DMS 273 treated with DMSO at 0.1 percent for 48 hours (cell line): ENCODE measurements at regions not wholly inside any gene's neighbourhood (a gene's known extent, or its start where the extent isn't known, plus 50 kb on each side); places are given as distances from the start of the nearest gene placed in this dataset.

Source experiments
- DNase-seq: peaks from one replicate; lab custom pipeline; 2025; lab: John Stamatoyannopoulos, UW

- DNase-seq: no peak
Measured at GRCh38 chr2:172153156-172153555, 50.5 kb upstream of the DLX2 start.

DNA sequence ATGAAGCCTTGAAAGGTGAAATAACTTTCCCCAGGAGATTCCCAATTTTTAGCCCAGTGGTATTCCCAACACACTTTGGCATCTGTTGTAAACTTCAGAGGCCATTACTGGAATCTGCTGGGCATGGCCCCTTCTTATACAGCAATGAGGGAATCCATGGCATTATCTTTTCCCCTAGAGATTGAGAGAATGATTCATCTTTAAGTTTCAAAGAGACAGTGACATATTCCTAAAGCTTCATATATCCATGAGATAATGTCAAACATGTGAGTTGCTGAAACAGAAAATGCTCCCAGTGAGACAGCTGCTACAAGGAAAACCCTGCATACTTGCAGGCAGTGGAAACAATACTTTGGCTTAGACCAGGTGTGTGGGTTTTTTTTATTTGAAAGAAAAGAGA, 51.1 kb upstream of the DLX2 start:
- no peak for DNase-seq

DNA sequence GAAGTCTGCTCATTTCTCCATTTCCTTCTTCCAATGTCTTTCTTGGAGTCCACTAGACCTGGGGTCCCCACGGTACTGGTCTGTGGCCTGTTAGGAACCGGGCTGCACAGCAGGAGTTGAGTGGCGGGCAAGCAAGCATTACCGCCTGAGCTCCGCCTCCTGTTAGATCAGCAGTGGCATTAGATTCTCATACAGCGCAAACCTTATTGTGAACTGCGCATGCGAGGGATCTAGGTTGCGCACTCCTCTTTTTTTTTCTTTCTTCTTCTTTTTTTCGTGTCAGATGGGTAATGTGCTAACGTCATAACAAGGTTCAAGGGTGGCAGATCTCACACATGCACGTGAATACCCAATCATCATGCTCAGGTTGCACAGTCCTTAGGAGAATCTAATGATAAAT, 53.1 kb upstream of the DLX2 start:
- DNase-seq: no peak

DNA sequence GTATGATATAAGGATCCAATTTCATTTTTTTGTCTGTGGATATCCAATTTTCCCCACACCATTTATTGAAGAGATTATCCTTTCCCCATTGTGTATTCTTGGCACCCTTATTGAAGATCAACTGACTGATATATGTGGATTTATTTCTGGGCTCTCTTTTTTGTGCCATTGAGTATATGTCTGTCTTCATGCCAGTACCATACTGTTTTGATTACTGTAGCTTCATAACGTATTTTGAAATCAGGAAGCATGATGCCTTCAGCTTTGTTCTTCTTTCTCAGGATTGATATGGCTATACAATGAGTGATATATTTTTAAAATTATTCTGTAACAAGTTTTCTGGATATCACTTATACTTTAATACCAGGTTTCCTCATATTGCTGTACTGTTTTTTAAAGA, 58.1 kb upstream of the DLX2 start:
- no peak for DNase-seq

- DNase-seq: no peak
Measured at GRCh38 chr2:172162225-172162733, 59.6 kb upstream of the DLX2 start.

DNA sequence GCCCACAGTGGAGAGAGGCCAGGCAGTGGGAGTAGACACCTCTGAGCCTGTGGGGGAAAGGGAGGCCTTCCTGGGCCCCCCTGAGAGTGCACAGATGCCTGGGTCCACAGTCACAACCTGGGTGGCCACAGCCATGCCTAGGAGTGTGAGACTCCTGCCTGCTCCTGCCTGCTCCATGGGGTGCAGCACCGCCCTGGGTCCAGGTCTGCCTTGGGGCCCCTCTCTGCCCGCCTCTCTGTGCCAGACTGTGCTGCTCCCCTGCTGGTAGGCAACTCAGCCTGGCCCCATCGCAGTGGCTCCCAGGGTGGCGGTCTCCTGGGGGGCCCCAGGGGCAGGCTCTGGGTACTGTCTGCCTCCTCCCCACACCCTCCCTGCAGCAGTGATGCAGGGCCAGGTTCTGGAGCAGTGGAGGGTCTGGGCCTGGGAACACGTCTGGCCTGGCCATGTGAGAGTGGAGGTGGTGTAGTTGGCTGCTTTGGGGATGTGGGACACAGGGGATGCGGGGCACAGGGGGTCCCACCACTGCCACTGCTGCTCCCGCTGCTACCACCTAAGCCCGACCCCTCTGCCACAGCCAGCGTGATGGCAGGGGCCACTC, 60.1 kb upstream of the DLX2 start:
- no peak for DNase-seq

GRCh38 chr2:172168917-172169346, 66.2 kb upstream of the DLX2 start:
- no peak for DNase-seq

DNA sequence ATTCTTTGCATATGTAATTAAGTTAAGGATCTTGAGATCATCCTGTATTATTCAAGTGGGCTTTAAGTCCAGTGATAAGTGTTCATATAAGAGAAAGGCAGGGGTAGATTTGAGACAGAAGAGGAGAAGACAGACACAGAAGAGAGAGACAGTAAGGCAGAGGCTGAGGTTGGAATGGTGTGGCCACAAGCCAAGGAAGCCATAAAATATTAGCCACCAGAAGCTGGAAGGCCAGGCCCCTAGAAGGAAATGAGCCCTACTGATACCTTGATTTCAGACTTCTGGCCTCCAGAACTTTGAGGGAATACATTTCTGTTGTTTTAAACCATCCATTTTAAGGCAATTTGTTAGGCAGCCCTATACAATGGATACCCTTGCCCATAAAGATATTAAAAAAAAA, 66.9 kb upstream of the DLX2 start:
- DNase-seq: no peak

DNA sequence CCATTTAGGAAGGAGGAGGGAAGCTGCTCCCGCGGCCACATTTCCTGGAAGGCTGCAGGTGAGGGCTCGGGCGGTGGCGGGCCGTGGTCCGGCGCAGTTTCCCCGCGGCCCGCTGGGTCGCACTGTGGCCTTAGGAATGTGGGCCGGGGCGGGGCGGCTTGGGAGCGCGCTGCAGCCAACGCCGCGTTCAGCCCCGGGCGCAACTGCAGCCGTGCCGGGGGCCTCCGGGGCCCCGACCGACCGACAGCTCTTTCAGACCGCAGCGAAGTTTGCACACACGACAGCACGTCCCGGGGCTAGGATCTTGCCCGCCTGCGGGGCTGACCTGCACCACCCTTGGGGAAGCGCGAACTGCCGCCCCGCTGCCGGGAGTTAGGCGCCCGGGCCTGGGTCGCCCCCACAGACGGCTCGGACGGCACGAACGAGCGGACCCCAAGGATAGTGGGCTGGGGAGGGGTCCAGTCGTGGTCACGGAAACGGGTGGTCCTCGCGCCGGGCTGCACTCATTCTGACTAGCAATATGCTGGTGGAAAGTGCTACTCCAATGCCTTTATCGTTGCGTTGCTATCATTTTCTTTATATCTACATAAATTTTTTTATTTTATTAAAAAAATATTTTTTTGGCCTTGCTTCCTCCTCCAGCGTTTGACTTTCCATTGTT, 69.9 kb upstream of the DLX2 start:
- peak; percentile 37 for DNase-seq

GRCh38 chr2:172173174-172173706, 70.5 kb upstream of the DLX2 start:
- DNase-seq: no peak

DNA sequence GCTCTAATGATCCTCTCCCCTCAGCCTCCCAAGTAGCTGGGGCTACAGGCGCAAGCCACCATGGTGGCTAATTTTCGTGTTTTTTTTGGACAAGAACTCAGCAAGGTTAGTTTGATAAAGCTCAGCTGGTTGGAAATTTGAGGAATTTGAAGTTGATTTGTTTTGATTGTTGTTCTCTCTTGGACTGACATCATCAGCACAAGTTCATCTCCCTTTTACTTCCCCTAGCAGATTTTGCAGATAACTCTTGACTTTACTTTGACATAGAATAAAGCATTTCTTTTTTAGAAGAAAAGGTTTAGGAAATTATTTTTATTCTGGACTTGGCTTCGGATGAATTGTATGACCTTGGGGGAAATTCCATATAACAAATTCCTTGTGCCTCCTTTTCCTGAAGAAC, 74.9 kb upstream of the DLX2 start:
- DNase-seq: no peak

DNA sequence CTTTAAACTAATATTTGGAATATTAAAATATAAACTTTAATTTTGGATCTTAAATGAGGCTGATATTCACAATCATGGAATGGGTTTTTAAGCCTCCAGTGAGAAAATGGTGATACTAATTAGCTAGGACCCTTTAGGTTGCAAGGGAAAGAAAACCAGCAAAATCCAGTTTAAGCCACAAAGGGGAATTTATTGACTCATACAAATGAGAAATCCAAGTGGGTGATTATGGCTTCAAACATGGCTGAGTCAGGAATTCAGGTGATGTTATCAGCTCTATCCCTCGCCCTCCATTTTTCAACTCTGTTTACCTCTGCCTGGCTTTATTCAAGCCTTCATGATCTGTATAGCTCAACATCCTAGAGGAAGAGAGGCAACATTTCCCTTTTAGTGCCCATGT, 75.3 kb upstream of the DLX2 start:
- no peak for DNase-seq

DNA sequence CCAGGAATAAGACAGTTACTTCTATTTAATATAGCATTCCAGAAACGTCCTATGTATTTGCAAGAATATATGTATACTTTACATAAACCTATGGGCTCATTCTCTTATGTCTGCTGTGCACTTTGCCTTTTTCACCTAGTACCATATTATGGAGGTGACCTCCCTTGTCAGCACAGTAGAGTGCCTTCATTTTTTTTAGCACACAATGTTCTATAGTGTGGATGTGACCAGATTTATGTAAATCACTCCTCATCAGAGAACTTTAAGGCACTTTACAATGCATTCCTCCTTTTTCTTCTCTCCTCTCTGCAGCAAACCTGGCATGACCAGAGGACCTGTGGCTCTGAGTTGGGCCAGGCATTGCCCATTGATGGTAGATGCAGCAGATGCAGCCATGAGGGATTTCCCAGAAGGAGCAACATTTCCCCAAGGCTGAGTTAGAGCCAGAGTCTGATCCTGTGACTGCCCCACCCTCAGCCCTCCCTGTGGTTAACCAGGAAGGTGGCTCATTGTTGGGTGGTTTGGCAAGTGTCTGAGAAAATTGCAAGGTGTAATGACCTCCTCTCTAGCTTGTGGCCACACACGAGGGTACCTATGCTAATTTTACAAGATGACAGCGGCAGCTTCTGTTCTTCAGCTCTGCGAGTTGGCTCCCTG, 76.5 kb upstream of the DLX2 start:
- DNase-seq: no peak

- no peak for DNase-seq
Measured at GRCh38 chr2:172181840-172182239, 79.1 kb upstream of the DLX2 start.

- no peak for DNase-seq
Measured at GRCh38 chr2:172182624-172183023, 79.9 kb upstream of the DLX2 start.

GRCh38 chr2:172193331-172194089, 90.8 kb upstream of the DLX2 start:
- DNase-seq: no peak

DNA sequence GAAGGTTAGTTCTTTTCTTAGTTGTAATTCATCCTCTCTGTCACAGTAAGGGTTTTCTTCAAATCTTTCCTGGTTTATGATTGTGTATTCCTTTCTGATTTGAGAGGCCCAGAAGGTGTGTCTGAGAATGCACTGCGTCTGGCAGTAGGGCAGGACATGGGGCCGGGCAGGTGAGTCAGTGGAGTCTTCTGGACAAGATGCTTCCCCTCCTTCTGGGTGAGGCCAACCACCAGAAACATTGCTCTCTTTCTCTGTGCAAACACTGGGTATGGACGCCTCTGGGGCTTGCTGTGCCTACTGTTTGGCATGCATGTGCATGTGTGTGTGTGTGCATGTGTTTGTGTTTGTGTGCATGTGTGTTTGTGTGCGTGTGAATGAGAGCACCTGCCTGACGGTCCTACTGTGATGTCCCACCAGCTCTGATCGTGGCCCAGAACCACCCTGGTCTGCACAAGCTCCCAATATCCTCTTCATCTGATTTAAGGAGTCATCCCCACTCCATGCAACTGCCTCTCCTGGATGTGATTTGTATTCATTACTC, 93.2 kb upstream of the DLX2 start:
- DNase-seq: no peak

GRCh38 chr2:172196768-172197431, 94.2 kb upstream of the DLX2 start:
- DNase-seq: no peak

- no peak for DNase-seq
Measured at GRCh38 chr2:172198361-172198760, 95.7 kb upstream of the DLX2 start.

GRCh38 chr2:172198908-172199307, 96.2 kb upstream of the DLX2 start:
- DNase-seq: no peak

- DNase-seq: no peak
Measured at GRCh38 chr2:172200495-172201085, 97.9 kb upstream of the DLX2 start.
